ENCODE measurements at regions not wholly inside any gene's neighbourhood (a gene's known extent, or its start where the extent isn't known, plus 50 kb on each side); places are given as distances from the start of the nearest gene placed in this dataset.
A peak's percentile ranks its signal among the peaks of the same experiment; 100 is the strongest.

DNA sequence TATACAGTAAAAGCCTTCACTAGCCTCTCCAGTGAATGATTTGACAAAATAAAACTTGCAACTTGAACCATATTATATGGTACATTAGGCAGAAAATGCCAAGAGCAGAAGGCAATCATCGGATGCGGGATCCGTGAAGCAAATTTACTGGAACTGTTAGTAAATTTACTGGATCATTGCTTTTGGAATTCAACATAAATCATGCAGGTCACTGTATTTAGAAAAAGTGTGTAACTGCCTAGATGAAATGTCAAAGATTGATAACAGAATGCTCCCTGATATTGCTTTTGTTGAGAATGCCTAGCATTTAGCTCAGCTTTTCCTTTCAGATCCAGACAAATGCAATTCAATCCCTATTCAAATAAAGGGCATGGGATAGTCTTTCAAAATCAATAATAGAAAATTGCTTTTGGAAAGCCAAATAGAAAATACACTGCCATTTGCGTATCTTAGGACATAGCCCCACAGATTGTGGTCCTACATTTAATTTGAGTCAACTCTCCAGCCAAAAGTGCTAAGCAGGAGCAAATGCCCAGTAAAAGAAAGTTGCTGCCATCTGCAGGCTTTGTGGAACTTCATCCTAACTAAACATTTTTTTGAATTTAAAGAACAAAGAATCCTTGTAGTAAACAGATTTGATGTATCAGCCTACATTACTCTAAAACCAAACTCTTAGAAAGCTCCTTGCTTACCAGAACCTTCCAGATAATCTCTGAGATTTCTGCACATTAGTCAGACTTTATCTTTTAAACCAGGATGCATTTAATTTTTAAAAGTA lies 109.5 kb upstream of the HSF2 start:
- TF ChIP-seq PATZ1 (tag by site-specific recombination; IDR thresholded peaks at IDR 0.05) (no peak), ZNF514 (tag by site-specific recombination; IDR thresholded peaks at IDR 0.05) (no peak), ZBTB49 (tag by site-specific recombination; IDR thresholded peaks at IDR 0.05; ENCODE audit: low read depth) (no peak), ZNF140 (tag by site-specific recombination; IDR thresholded peaks at IDR 0.05) (no peak), ZNF266 (tag by site-specific recombination; IDR thresholded peaks at IDR 0.05; ENCODE audit: low read depth) (no peak), CTCF (tag by site-specific recombination; IDR thresholded peaks at IDR 0.05) (peak; percentile 29; the same call in 1 of the 2 replicates), ZNF23 (tag by site-specific recombination; IDR thresholded peaks at IDR 0.05; ENCODE audit: borderline replicate concordance) (no peak), MEIS1 (CRISPR knock-in tag; IDR thresholded peaks at IDR 0.05; ENCODE audit: borderline replicate concordance) (no peak)
- TF ChIP-seq, protein P1, sequence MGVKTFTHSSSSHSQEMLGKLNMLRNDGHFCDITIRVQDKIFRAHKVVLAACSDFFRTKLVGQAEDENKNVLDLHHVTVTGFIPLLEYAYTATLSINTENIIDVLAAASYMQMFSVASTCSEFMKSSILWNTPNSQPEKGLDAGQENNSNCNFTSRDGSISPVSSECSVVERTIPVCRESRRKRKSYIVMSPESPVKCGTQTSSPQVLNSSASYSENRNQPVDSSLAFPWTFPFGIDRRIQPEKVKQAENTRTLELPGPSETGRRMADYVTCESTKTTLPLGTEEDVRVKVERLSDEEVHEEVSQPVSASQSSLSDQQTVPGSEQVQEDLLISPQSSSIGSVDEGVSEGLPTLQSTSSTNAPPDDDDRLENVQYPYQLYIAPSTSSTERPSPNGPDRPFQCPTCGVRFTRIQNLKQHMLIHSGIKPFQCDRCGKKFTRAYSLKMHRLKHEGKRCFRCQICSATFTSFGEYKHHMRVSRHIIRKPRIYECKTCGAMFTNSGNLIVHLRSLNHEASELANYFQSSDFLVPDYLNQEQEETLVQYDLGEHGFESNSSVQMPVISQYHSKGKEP (tag by site-specific recombination; IDR thresholded peaks at IDR 0.05): no peak
